B cell (primary cell): ENCODE measurements at regions not wholly inside any gene's neighbourhood (a gene's known extent, or its start where the extent isn't known, plus 50 kb on each side); places are given as distances from the start of the nearest gene placed in this dataset.

ENCODE experiments used
- ATAC-seq: fragments of 200-7000 bp; cut with Tn5 transposase; one replicate; pipeline ENCODE4 v1.10.0; 2021; ENCODE audit warnings: low read depth, mild to moderate bottlenecking, moderate number of reproducible peaks, moderate library complexity
- CTCF ChIA-PET: fragments of 350-600 bp; sonication (Branson Sonifier 250); formaldehyde crosslinking; loops from one replicate; lab custom pipeline; 2021; ENCODE audit warnings: antibody characterized with exemption, inconsistent platforms; lab: Charles Lee
- POLR2A ChIA-PET: fragments of 350-600 bp; sonication (Branson Sonifier 250); formaldehyde crosslinking; loops from one replicate; lab custom pipeline; 2021; ENCODE audit warnings: antibody characterized with exemption; lab: Charles Lee
- DNase-seq: peaks from one replicate; pipeline ENCODE4 v3.0.0; 2013
- H2AFZ ChIP-seq: 2 replicates; pipeline ENCODE4 v1.6.1; 2012; ENCODE audit warnings: mild to moderate bottlenecking, low read depth, low read length; ENCODE audit not compliant: insufficient read depth, poor library complexity, severe bottlenecking
- H3K27ac ChIP-seq, 2 donors: 1 replicate in 1 of 2; 2 replicates in 1 of 2; pipeline ENCODE4 v1.5.1; 2012 to 2013; ENCODE audit warnings: low read length in 2 of 2, mild to moderate bottlenecking in 2 of 2, moderate library complexity in 1 of 2
- H3K27me3 ChIP-seq, 4 experiments: fragments of 200-600 bp in 1 of 4; sonication (generic) in 1 of 4; replicated peaks in 1 of 4; 1 replicate in 2 of 4; 2 replicates in 2 of 4; pipeline versions ENCODE4 v1.6.1 to v1.7.0; 2013 to 2016; ENCODE audit warnings: low read length in 3 of 4, mild to moderate bottlenecking in 2 of 4, mixed read lengths in 1 of 4, moderate library complexity in 1 of 4; ENCODE audit not compliant: insufficient read depth in 4 of 4, control insufficient read depth in 3 of 4; ENCODE audit errors: control extremely low read depth in 1 of 4
- H3K36me3 ChIP-seq, 2 experiments: replicated peaks in 1 of 2; 1 replicate in 1 of 2; 2 replicates in 1 of 2; pipeline versions ENCODE4 v1.6.1 to v1.7.1; 2013; ENCODE audit warnings: low read length in 1 of 2; ENCODE audit not compliant: insufficient read depth in 2 of 2, control insufficient read depth in 1 of 2; ENCODE audit errors: control extremely low read depth in 1 of 2, extremely low read depth in 1 of 2
- H3K4me1 ChIP-seq, 2 donors: fragments of 200-600 bp in 1 of 2; sonication (generic) in 1 of 2; 1 replicate in 1 of 2; 2 replicates in 1 of 2; pipeline versions ENCODE4 v1.5.1 to v1.6.1; 2013 to 2017; ENCODE audit warnings: low read length in 2 of 2; ENCODE audit not compliant: control insufficient read depth in 2 of 2, insufficient read depth in 2 of 2
- H3K4me2 ChIP-seq: replicated peaks from 2 replicates; pipeline ENCODE3; 2012; ENCODE audit warnings: mild to moderate bottlenecking, low read depth, low read length; ENCODE audit not compliant: poor library complexity, severe bottlenecking
- H3K4me3 ChIP-seq, 5 experiments: fragments of 200-600 bp in 1 of 5; sonication (generic) in 1 of 5; 1 replicate in 3 of 5; 2 replicates in 2 of 5; pipeline versions ENCODE4 v1.5.1 to v1.7.0; 2011 to 2016; ENCODE audit warnings: low read length in 4 of 5, mild to moderate bottlenecking in 4 of 5, low read depth in 2 of 5, control low read depth in 1 of 5, moderate library complexity in 1 of 5; ENCODE audit not compliant: insufficient read depth in 1 of 5; ENCODE audit errors: control extremely low read depth in 1 of 5, extremely low read depth in 1 of 5
- H3K79me2 ChIP-seq: fragments of 200-600 bp; sonication (generic); one replicate; pipeline ENCODE4 v1.6.0; 2016; ENCODE audit warnings: low read length; ENCODE audit not compliant: control insufficient read depth, insufficient read depth
- H3K9ac ChIP-seq: fragments of 200-600 bp; sonication (generic); 2 replicates; pipeline ENCODE4 v1.6.1; 2017; ENCODE audit warnings: mild to moderate bottlenecking, low read length, moderate library complexity
- H3K9me3 ChIP-seq, 3 donors: one replicate each; pipeline versions ENCODE4 v1.6.1 to v1.7.1; 2013; ENCODE audit warnings: low read length in 2 of 3; ENCODE audit not compliant: control insufficient read depth in 2 of 3, insufficient read depth in 1 of 3; ENCODE audit errors: control extremely low read depth in 1 of 3
- H4K20me1 ChIP-seq: 2 replicates; pipeline ENCODE4 v1.6.0; 2012; ENCODE audit warnings: mild to moderate bottlenecking, low read length; ENCODE audit not compliant: insufficient read depth, control insufficient read depth, poor library complexity, severe bottlenecking
- H3K27ac Mint-ChIP-seq: one replicate; pipeline ENCODE4 v1.8.0; 2021; ENCODE audit warnings: mixed read lengths
- H3K27me3 Mint-ChIP-seq: one replicate; pipeline ENCODE4 v1.8.0; 2021; ENCODE audit warnings: mixed read lengths
- H3K4me1 Mint-ChIP-seq: one replicate; pipeline ENCODE4 v1.8.0; 2021; ENCODE audit warnings: mixed read lengths
- H3K4me3 Mint-ChIP-seq: one replicate; pipeline ENCODE4 v1.8.0; 2021; ENCODE audit warnings: mixed read lengths
- H3K9me3 Mint-ChIP-seq: one replicate; pipeline ENCODE4 v1.8.0; 2022; ENCODE audit warnings: mixed read lengths; ENCODE audit not compliant: insufficient read depth
- CTCF ChIP-seq: fragments of 200-600 bp; IDR thresholded peaks from one replicate; pipeline ENCODE4 v1.8.0; 2022; ENCODE audit warnings: antibody characterized with exemption, mild to moderate bottlenecking
- EZH2 ChIP-seq: IDR thresholded peaks from 2 replicates; pipeline ENCODE4 v1.6.1; 2012; ENCODE audit warnings: borderline replicate concordance, low read depth, mild to moderate bottlenecking, moderate library complexity, low read length; ENCODE audit not compliant: insufficient read depth, poor library complexity, severe bottlenecking
- WGBS: methylation state at CpG from one replicate; pipeline ENCODE4 v1.1.5; 2013; ENCODE audit warnings: missing lambda C conversion rate; ENCODE audit not compliant: insufficient coverage; 5-methylcytosine and 5-hydroxymethylcytosine counted together
- intact Hi-C: fragments of 100-400 bp; cut with micrococcal nuclease; formaldehyde crosslinking; loops from one replicate; pipeline ENCODE4 v1.10.0; 2022

- peaks cover 33% of the 10 kb centered on the region for H3K27me3 Mint-ChIP-seq
- CTCF ChIA-PET = no interaction called here
- H3K4me2 ChIP-seq = no peak overlapping the region
- no peaks in the 10 kb centered on the region for H4K20me1 ChIP-seq
- POLR2A ChIA-PET = no interaction called here
- no peak for ATAC-seq
- no peaks in the 10 kb centered on the region for H3K9me3 Mint-ChIP-seq
- 3% methylated on average over 35 of the region's 43 CpGs for WGBS
- H3K27me3 ChIP-seq = peaks cover 0 to 36% (median 9%) of the 10 kb centered on the region in 4 experiments
- H2AFZ ChIP-seq = no peak overlapping the region
- peaks cover 0 to 1% (median 0%) of the 10 kb centered on the region in 3 donors for H3K9me3 ChIP-seq
- H3K4me3 Mint-ChIP-seq = no peak overlapping the region
- peaks cover 5% of the 10 kb centered on the region for H3K4me1 Mint-ChIP-seq
- peaks cover 0 to 4% of the 10 kb centered on the region in 2 donors for H3K4me1 ChIP-seq
- no peaks in the 10 kb centered on the region for H3K79me2 ChIP-seq
- intact Hi-C loops = loop anchor here (5.0 kb wide), 1 partner anchor 96 kb away; no protein-coding TSS in a partner anchor
- H3K4me3 ChIP-seq = no peak overlapping the region
- no peak for DNase-seq
- TF ChIP-seq EZH2 (no peak), CTCF (no peak)
- no peak overlapping the region for H3K9ac ChIP-seq
- H3K36me3 ChIP-seq = no peaks in the 10 kb centered on the region
- H3K27ac ChIP-seq = no peak overlapping the region
- no peak overlapping the region for H3K27ac Mint-ChIP-seq
These were observed 108.3 kb downstream of the ENGASE start for GRCh38 chr17:79183043-79183292.

- Histone ChIP-seq H3K9me3 (no peaks in the 10 kb centered on the region), H3K4me3 (no peak overlapping the region), H3K4me2 (no peak overlapping the region), H3K27ac (no peak overlapping the region), H3K36me3 (no peaks in the 10 kb centered on the region), H4K20me1 (no peaks in the 10 kb centered on the region), H3K4me1 (peaks cover 0 to 4% of the 10 kb centered on the region in 2 donors), H3K9ac (no peak overlapping the region), H3K27me3 (peaks cover 0 to 32% (median 9%) of the 10 kb centered on the region in 4 experiments), H2AFZ (no peak overlapping the region), H3K79me2 (no peaks in the 10 kb centered on the region)
- H3K9me3 Mint-ChIP-seq = no peaks in the 10 kb centered on the region
- H3K27me3 Mint-ChIP-seq = peaks cover 33% of the 10 kb centered on the region
- TF ChIP-seq EZH2 = no peak
- TF ChIP-seq CTCF = no peak
- 7% methylated on average over 64 of the region's 68 CpGs for WGBS
- H3K4me1 Mint-ChIP-seq = peaks cover 5% of the 10 kb centered on the region
- DNase-seq (no peak), ATAC-seq (no peak)
- intact Hi-C loops = loop anchor here (5.0 kb wide), 1 partner anchor 95 kb away; no protein-coding TSS in a partner anchor
- no peak overlapping the region for H3K27ac Mint-ChIP-seq
- CTCF ChIA-PET = no interaction called here
- no peak overlapping the region for H3K4me3 Mint-ChIP-seq
- POLR2A ChIA-PET = no interaction called here
These were observed 107.8 kb downstream of the ENGASE start for GRCh38 chr17:79182176-79183042.
